ENCODE measurements at regions not wholly inside any gene's neighbourhood (a gene's known extent, or its start where the extent isn't known, plus 50 kb on each side); places are given as distances from the start of the nearest gene placed in this dataset.

DNA sequence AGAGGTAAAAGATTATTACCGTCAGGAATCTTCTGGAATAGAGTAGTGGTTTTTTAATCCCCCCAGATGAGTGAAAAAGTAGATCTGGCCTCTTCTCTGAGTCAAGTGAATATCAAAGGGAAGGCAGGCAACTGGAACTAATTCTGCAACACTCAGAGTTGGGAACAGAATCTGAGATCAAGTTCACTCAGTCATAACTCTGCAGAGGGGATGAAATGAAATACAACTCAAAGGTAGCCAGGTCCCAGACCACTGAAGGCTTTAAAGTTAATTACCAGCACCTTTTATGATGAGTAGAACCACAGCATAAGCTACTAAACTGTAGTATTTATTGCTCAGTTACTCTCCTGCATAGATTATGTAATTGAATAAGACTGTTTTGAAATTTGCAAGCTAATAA lies 455.6 kb upstream of the AKR1E2 start:
- TF ChIP-seq, protein P1, sequence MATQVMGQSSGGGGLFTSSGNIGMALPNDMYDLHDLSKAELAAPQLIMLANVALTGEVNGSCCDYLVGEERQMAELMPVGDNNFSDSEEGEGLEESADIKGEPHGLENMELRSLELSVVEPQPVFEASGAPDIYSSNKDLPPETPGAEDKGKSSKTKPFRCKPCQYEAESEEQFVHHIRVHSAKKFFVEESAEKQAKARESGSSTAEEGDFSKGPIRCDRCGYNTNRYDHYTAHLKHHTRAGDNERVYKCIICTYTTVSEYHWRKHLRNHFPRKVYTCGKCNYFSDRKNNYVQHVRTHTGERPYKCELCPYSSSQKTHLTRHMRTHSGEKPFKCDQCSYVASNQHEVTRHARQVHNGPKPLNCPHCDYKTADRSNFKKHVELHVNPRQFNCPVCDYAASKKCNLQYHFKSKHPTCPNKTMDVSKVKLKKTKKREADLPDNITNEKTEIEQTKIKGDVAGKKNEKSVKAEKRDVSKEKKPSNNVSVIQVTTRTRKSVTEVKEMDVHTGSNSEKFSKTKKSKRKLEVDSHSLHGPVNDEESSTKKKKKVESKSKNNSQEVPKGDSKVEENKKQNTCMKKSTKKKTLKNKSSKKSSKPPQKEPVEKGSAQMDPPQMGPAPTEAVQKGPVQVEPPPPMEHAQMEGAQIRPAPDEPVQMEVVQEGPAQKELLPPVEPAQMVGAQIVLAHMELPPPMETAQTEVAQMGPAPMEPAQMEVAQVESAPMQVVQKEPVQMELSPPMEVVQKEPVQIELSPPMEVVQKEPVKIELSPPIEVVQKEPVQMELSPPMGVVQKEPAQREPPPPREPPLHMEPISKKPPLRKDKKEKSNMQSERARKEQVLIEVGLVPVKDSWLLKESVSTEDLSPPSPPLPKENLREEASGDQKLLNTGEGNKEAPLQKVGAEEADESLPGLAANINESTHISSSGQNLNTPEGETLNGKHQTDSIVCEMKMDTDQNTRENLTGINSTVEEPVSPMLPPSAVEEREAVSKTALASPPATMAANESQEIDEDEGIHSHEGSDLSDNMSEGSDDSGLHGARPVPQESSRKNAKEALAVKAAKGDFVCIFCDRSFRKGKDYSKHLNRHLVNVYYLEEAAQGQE (IDR thresholded peaks at IDR 0.05; ENCODE audit: low read depth) = no peak
- TF ChIP-seq FOXM1 (IDR thresholded peaks at IDR 0.05; ENCODE audit: borderline replicate concordance, low read depth) (no peak), NFIC (IDR thresholded peaks at IDR 0.05) (no peak), TEAD4 (IDR thresholded peaks at IDR 0.05) (no peak), YY1 (IDR thresholded peaks at IDR 0.05; ENCODE audit: low read depth) (no peak), TAF1 (IDR thresholded peaks at IDR 0.05; ENCODE audit: low read depth) (no peak), EP300 (IDR thresholded peaks at IDR 0.05; ENCODE audit: borderline replicate concordance) (no peak)
- TF ChIP-seq, protein P2, sequence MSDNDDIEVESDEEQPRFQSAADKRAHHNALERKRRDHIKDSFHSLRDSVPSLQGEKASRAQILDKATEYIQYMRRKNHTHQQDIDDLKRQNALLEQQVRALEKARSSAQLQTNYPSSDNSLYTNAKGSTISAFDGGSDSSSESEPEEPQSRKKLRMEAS (IDR thresholded peaks at IDR 0.05) = no peak

Data from Ishikawa (cell line).